ENCODE measurements at regions not wholly inside any gene's neighbourhood (a gene's known extent, or its start where the extent isn't known, plus 50 kb on each side); places are given as distances from the start of the nearest gene placed in this dataset.
"Not testable (repeated sequence)": the region's sequence is repeated elsewhere in the genome, so short reads cannot be mapped to it uniquely, and the experiment has no call there.

DNA sequence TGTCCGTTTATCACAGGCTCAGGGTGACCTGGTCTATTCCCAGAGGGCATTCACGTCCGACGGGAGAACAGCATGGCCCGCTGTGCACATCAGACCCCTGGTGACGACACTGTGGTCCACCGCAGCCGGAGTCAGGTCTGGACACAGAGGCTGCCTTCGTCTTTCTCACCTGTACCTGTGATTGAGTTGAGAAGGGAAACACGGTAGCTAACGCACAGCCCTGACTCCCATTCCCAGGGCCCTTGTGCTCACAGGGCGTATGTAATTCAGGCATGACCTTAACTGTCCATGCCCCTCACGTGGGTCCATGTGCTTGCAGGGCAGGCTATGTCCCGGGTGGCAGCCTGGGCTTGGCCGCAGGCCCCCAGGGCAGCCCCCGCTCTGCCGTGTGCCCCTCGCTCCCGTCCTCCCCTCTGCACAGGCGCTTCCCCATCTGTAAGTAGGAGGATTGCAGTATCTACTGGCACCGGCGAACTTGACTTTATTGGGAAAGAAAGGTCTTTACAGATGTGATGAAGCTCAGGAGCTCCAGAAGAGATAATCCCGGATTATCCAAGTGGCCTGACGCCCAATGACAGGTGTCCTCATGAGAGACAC, 221.3 kb upstream of the TCERG1L start:
- DNase-seq (ENCODE audit: low spot score), result no peak

DNA sequence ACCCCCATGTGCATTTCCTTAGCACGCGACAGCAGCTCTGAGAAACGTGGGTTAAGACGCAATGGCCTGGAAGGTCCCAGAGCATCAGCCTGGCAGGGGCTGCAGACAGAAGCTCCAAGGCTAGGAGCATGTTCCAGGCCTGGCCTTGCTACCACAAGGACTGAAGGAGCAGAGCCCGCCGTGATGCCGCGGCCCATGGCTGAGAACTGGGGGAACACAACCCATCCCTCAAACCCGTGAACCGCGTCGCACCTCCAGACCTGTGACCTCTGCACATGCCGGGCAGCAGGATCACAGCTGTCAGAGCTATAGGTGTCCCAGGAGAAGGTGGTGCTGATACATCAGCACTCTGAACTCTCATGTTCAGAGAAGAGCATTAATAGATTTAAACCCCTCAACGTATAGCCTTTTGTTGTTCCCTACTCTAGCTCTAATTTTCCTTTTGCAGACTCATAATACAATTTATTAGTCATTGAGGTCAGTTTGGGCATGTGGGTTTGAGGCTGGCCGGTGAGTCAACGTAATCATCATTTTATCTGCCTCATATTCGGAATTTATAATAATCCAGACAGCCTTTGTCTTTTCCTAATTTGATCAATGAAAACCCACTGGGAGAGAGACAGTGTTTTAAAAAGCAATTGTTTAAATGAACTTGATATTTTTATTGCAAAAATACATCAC, 222.5 kb upstream of the TCERG1L start:
- DNase-seq (ENCODE audit: low spot score), result no peak

DNA sequence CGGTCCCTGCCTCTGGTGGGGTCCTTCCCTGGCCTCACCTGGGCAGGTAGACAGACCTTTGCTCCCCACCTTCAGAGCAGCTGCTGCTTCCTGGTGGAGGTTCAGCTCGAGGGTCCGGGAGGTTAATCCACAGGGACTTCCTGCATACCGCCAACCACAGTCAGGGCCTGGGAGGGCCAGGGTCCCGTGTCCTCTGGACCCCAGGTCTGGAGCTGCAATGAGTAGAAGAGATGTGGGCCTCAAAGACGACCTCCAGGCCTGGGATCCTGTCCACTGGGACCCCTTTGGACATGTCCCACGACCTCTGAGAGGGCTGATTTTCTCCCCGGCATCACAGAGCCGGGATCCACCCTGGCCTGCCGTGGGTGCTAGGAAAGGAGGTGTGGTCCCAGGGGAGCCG, 223.3 kb upstream of the TCERG1L start:
- no peak for DNase-seq (ENCODE audit: low spot score)

DNA sequence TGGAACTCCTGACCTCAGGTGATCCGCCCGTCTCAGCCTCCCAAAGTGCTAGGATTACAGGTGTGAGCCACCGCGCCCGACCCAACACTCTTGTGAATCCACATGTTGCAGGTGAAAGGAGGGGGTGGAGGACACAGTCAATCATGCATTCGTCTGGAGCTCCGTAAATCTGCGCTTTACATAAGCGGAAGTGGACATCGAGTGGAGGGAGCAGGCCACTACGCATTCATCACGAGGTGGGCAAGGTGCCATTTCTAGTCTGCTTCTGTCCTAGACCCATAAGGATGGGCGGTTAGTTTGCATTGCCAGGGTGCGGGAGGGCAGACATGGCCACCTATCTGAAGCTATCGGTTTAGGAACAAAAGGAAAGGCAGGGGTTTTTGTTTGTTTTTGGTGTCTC, 225.2 kb upstream of the TCERG1L start:
- no peak for DNase-seq (ENCODE audit: low spot score)

- no peak for DNase-seq (ENCODE audit: low spot score)
Observed at GRCh38 chr10:131537281-131537680, 225.8 kb upstream of the TCERG1L start.

GRCh38 chr10:131544495-131544894, 233.0 kb upstream of the TCERG1L start:
- DNase-seq (ENCODE audit: low spot score), result no peak

- no peak for DNase-seq (ENCODE audit: low spot score)
Observed at GRCh38 chr10:131546086-131546810, 234.7 kb upstream of the TCERG1L start.

- DNase-seq (ENCODE audit: low spot score), result no peak
Observed at GRCh38 chr10:131547129-131547799, 235.7 kb upstream of the TCERG1L start.

DNA sequence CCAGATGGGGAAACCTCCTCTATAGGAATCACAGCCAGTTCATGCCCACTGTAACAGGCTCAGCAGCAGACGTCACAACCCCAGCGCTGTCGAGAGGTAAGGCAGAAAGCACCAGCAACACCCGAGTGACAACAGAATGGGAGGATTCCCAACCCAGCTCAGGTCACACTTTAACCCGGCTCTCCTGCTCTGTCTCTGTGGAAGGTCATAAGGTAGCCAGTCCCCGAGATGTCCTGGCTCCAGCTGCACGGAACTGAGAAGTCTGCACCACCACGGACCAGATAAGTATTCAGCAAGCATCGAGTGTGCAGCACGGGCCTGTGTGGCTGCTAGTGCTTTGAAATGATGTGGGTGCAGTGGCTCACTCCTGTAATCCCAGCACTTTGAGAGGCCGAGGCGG, 236.7 kb upstream of the TCERG1L start:
- DNase-seq (ENCODE audit: low spot score), result no peak

GRCh38 chr10:131549116-131549515, 237.6 kb upstream of the TCERG1L start:
- no peak for DNase-seq (ENCODE audit: low spot score)

GRCh38 chr10:131553121-131553520, 241.6 kb upstream of the TCERG1L start:
- no peak for DNase-seq (ENCODE audit: low spot score)

DNA sequence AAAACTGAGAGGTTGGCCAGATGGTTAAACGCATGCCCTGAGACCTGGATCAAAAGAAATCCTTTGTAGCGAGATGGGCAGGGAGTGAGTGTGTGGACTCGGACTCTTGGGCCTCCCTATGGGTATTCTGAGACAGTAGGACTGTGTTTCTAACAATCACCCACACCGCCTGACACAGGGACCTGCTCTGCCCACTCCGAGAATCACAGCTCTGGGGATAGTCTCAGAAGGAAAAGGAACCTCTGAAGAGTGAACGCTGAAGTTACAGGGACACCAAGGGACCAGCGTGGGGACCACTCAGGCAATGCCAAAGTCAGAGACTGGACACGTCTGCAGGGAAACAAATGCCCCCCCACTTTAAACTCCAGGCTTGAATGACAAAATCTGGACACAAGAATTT, 242.1 kb upstream of the TCERG1L start:
- DNase-seq (ENCODE audit: low spot score), result no peak

GRCh38 chr10:131554821-131555220, 243.3 kb upstream of the TCERG1L start:
- DNase-seq (ENCODE audit: low spot score), result no peak

DNA sequence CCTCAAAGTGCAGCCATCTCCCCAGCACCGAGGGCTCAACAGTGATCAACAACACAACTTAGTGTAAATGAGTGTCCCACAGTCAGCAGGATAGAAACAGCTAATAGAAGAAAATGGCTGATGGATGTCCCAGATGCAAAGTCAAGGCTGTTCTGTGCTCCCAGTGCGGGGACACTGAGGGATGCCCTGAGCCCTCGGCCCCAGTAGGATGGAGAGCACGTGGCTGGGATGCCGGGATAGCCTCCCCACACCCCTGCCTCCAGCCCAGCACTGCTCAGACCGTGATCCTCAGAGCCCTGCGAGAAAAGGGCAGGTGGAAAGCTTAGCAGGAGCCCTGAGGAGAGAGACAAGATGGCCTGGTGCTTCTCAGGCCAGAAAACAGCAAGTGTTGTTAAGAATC, 243.9 kb upstream of the TCERG1L start:
- DNase-seq (ENCODE audit: low spot score), result no peak

GRCh38 chr10:131556061-131556896, 244.8 kb upstream of the TCERG1L start:
- DNase-seq (ENCODE audit: low spot score), result no peak

DNA sequence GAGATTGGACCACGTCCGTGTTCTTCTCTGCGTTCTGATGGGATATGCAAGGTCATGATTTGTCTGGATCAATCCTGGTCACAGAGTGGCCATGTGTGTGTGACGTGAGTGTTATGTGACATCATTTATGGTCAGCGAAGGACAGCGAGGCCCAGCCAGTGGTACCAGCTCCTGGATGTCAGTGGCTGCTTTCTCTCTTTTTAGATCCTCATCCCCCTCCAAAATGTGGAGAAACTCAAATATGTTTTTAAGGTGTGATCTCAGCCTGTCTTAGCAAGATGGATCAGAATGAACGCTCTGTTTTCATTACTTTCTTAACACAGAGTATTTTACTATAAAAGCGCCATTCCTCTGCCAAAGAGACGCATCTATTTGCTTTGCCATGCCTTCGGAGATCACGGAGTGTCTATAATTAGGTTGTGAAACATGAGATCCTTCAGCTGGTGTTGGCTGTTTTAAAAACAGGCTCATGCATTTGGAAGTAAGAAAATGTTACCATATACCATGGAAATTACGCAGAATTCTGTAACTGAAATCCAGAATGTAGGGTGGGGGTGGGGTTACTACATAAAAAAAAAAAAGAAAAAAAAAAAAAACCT, 245.5 kb upstream of the TCERG1L start:
- DNase-seq (ENCODE audit: low spot score), result no peak

- not testable (repeated sequence) for DNase-seq (ENCODE audit: low spot score)
Observed at GRCh38 chr10:131557956-131558355, 246.4 kb upstream of the TCERG1L start.

DNA sequence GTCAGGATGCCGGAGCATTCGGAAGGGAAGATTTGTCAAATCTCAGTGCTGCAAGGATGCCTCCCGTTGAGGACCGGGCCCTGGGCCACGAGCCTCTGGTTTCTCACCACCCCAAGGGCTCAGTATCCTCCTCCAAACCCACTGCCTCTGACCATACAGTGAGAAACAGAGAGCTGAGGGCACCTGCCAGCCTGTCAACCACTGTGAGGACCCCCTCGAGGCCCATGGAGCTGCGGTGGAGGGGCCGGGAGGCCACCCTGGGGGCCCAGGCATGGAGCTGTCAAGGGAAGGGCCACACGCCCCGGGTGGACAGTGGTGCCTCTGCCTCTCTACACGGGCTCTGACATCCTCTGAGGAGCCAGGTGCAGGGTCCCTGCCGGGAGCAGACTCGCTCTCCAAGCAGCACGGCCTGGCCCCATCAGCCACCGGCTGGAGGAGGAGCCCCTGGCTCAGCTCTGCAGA, 248.0 kb upstream of the TCERG1L start:
- no peak for DNase-seq (ENCODE audit: low spot score)

DNA sequence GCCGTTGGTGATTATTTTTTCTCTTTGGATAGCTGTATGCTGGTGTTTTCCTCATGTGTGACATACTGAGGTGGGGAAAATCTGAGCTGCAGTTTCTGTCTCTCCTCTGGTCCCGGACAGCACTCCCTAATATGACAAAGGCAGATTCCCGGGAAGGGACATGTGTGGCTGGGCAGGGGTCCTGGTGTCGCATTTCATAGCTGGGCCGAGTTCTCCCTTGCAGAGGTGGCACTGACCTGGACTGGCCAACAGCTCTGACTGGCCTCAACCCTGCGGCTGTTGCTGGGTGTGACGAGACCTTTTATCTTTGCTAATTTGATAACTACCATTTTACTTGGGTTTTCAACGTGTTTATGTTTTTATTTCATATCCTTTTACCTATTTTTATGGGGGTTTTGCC, 248.6 kb upstream of the TCERG1L start:
- no peak for DNase-seq (ENCODE audit: low spot score)

- no peak for DNase-seq (ENCODE audit: low spot score)
Observed at GRCh38 chr10:131560706-131561355, 249.3 kb upstream of the TCERG1L start.

GRCh38 chr10:131561897-131562296, 250.4 kb upstream of the TCERG1L start:
- no peak for DNase-seq (ENCODE audit: low spot score)

All from D341Med (cell line).